ENCODE measurements at regions not wholly inside any gene's neighbourhood (a gene's known extent, or its start where the extent isn't known, plus 50 kb on each side); places are given as distances from the start of the nearest gene placed in this dataset.

GRCh38 chr14:54306806-54307205, 90.0 kb upstream of the CDKN3 start:
- no peak for TF ChIP-seq CTCF (IDR thresholded peaks at IDR 0.05)
- TF ChIP-seq POLR2AphosphoS5 (IDR thresholded peaks at IDR 0.05) = no peak
